ENCODE measurements at regions not wholly inside any gene's neighbourhood (a gene's known extent, or its start where the extent isn't known, plus 50 kb on each side); places are given as distances from the start of the nearest gene placed in this dataset.

- no peak for TF ChIP-seq GATA3 (IDR thresholded peaks at IDR 0.05; ENCODE audit: low read depth, low read length)
- TF ChIP-seq GATA2 (IDR thresholded peaks at IDR 0.05; ENCODE audit: low read depth, low read length): no peak
These were observed 62.0 kb upstream of the SLC28A3 start for GRCh38 chr9:84402517-84402916.
